GM21360 (cell line): ENCODE measurements at regions not wholly inside any gene's neighbourhood (a gene's known extent, or its start where the extent isn't known, plus 50 kb on each side); places are given as distances from the start of the nearest gene placed in this dataset.

Source experiments
- ATAC-seq: cut with Tn5 transposase; IDR thresholded peaks from one replicate; pipeline ENCODE4 v1.9.1; 2021; ENCODE audit warnings: mild to moderate bottlenecking, moderate library complexity; ENCODE audit not compliant: unreplicated experiment

- no peak for ATAC-seq
Measured at GRCh38 chr4:181688432-181688831, 554.8 kb upstream of the TENM3 start.

- no peak for ATAC-seq
Measured at GRCh38 chr4:181688872-181689271, 554.3 kb upstream of the TENM3 start.

GRCh38 chr4:181690498-181690897 is 552.7 kb upstream of the TENM3 start:
- ATAC-seq, result no peak

- ATAC-seq, result no peak
Measured at GRCh38 chr4:181692965-181693364, 550.2 kb upstream of the TENM3 start.

- ATAC-seq, result no peak
Measured at GRCh38 chr4:181693517-181693916, 549.7 kb upstream of the TENM3 start.

GRCh38 chr4:181698221-181698620 is 545.0 kb upstream of the TENM3 start:
- no peak for ATAC-seq

GRCh38 chr4:181701214-181701613 is 542.0 kb upstream of the TENM3 start:
- no peak for ATAC-seq

- ATAC-seq, result no peak
Measured at GRCh38 chr4:181701894-181702293, 541.3 kb upstream of the TENM3 start.

GRCh38 chr4:181702864-181703495 is 540.2 kb upstream of the TENM3 start:
- ATAC-seq, result no peak

GRCh38 chr4:181710143-181710542 is 533.1 kb upstream of the TENM3 start:
- ATAC-seq, result no peak

- no peak for ATAC-seq
Measured at GRCh38 chr4:181711387-181711786, 531.8 kb upstream of the TENM3 start.

- ATAC-seq, result no peak
Measured at GRCh38 chr4:181728305-181728966, 514.8 kb upstream of the TENM3 start.

GRCh38 chr4:181731900-181732299 is 511.3 kb upstream of the TENM3 start:
- ATAC-seq, result no peak

GRCh38 chr4:181737744-181738143 is 505.5 kb upstream of the TENM3 start:
- ATAC-seq, result no peak

GRCh38 chr4:181739031-181739430 is 504.2 kb upstream of the TENM3 start:
- no peak for ATAC-seq

- no peak for ATAC-seq
Measured at GRCh38 chr4:181741513-181741912, 501.7 kb upstream of the TENM3 start.

- no peak for ATAC-seq
Measured at GRCh38 chr4:181745933-181746625, 497.1 kb upstream of the TENM3 start.

- ATAC-seq, result no peak
Measured at GRCh38 chr4:181748581-181748980, 494.6 kb upstream of the TENM3 start.

- no peak for ATAC-seq
Measured at GRCh38 chr4:181752516-181752915, 490.7 kb upstream of the TENM3 start.

GRCh38 chr4:181753207-181753606 is 490.0 kb upstream of the TENM3 start:
- ATAC-seq, result no peak

GRCh38 chr4:181755846-181756245 is 487.4 kb upstream of the TENM3 start:
- no peak for ATAC-seq

GRCh38 chr4:181756451-181757095 is 486.6 kb upstream of the TENM3 start:
- no peak for ATAC-seq
